H9 (cell line): ENCODE measurements at regions not wholly inside any gene's neighbourhood (a gene's known extent, or its start where the extent isn't known, plus 50 kb on each side); places are given as distances from the start of the nearest gene placed in this dataset.

Experiments used
- DNase-seq: peaks from one replicate; pipeline ENCODE4 v3.0.0-alpha.2; 2017
- H2AFZ ChIP-seq: one replicate; pipeline ENCODE4 v1.6.1; 2013; ENCODE audit warnings: mild to moderate bottlenecking, low read length, control low read depth, moderate library complexity
- H2AK5ac ChIP-seq: 2 replicates; pipeline ENCODE4 v1.6.1; 2013; ENCODE audit warnings: low read length, control low read depth, mixed read lengths; ENCODE audit not compliant: insufficient read length
- H2BK120ac ChIP-seq: one replicate; pipeline ENCODE4 v1.6.1; 2013; ENCODE audit warnings: low read depth, mild to moderate bottlenecking, low read length, control low read depth, inconsistent platforms; ENCODE audit not compliant: poor library complexity, severe bottlenecking
- H2BK12ac ChIP-seq: 2 replicates; pipeline ENCODE4 v1.6.1; 2013; ENCODE audit warnings: low read length, control low read depth, mixed read lengths, low read depth; ENCODE audit not compliant: insufficient read length
- H2BK15ac ChIP-seq: 2 replicates; pipeline ENCODE4 v1.6.1; 2013; ENCODE audit warnings: low read depth, low read length, control low read depth
- H2BK20ac ChIP-seq: one replicate; pipeline ENCODE4 v1.6.1; 2013; ENCODE audit warnings: low read depth, mild to moderate bottlenecking, low read length, control low read depth, inconsistent platforms; ENCODE audit not compliant: poor library complexity, severe bottlenecking
- H2BK5ac ChIP-seq: 2 replicates; pipeline ENCODE4 v1.6.1; 2013; ENCODE audit warnings: low read length, control low read depth, mixed read lengths; ENCODE audit not compliant: insufficient read length
- H3K14ac ChIP-seq: 2 replicates; pipeline ENCODE4 v1.6.1; 2013; ENCODE audit warnings: low read length, control low read depth; ENCODE audit not compliant: insufficient read depth
- H3K18ac ChIP-seq: 2 replicates; pipeline ENCODE4 v1.6.1; 2013; ENCODE audit warnings: low read depth, mild to moderate bottlenecking, mixed read lengths, low read length, control low read depth; ENCODE audit not compliant: insufficient read length
- H3K23ac ChIP-seq: 2 replicates; pipeline ENCODE4 v1.6.1; 2013; ENCODE audit warnings: low read length, control low read depth, mixed read lengths, low read depth; ENCODE audit not compliant: insufficient read length
- H3K23me2 ChIP-seq: 2 replicates; pipeline ENCODE4 v1.6.1; 2013; ENCODE audit warnings: low read depth, mild to moderate bottlenecking, mixed read lengths, low read length, control low read depth; ENCODE audit not compliant: insufficient read length, poor library complexity, severe bottlenecking
- H3K27ac ChIP-seq: 2 replicates; pipeline ENCODE4 v1.5.1; 2013; ENCODE audit warnings: low read length, control low read depth, mixed read lengths, low read depth; ENCODE audit not compliant: insufficient read length
- H3K27me3 ChIP-seq: 2 replicates; pipeline ENCODE4 v1.6.1; 2013; ENCODE audit warnings: low read length, control low read depth, inconsistent platforms; ENCODE audit not compliant: insufficient read depth
- H3K4ac ChIP-seq: 2 replicates; pipeline ENCODE4 v1.6.1; 2013; ENCODE audit warnings: low read depth, mild to moderate bottlenecking, control low read depth, inconsistent platforms, low read length, moderate library complexity
- H3K4me1 ChIP-seq: 2 replicates; pipeline ENCODE4 v1.6.1; 2013; ENCODE audit warnings: low read length, control low read depth, inconsistent platforms; ENCODE audit not compliant: insufficient read depth
- H3K4me2 ChIP-seq: 2 replicates; pipeline ENCODE4 v1.6.1; 2013; ENCODE audit warnings: low read length, control low read depth, mixed read lengths; ENCODE audit not compliant: insufficient read length, insufficient read depth
- H3K56ac ChIP-seq: 2 replicates; pipeline ENCODE4 v1.6.1; 2013; ENCODE audit warnings: low read depth, mild to moderate bottlenecking, mixed read lengths, low read length, control low read depth; ENCODE audit not compliant: insufficient read length
- H3K79me1 ChIP-seq: 2 replicates; pipeline ENCODE4 v1.6.1; 2013; ENCODE audit warnings: low read depth, mild to moderate bottlenecking, moderate library complexity, low read length, control low read depth, inconsistent platforms; ENCODE audit not compliant: insufficient read depth, poor library complexity, severe bottlenecking
- H3K79me2 ChIP-seq: 2 replicates; pipeline ENCODE4 v1.6.1; 2013; ENCODE audit warnings: low read length, control low read depth, inconsistent platforms; ENCODE audit not compliant: insufficient read depth
- H3K9ac ChIP-seq: 2 replicates; pipeline ENCODE4 v1.6.1; 2013; ENCODE audit warnings: low read length, control low read depth, mixed read lengths; ENCODE audit not compliant: insufficient read length; ENCODE audit errors: extremely low read depth
- H3K9me3 ChIP-seq: one replicate; pipeline ENCODE4 v1.6.1; 2013; ENCODE audit warnings: low read depth, low read length, inconsistent platforms; ENCODE audit not compliant: control insufficient read depth
- H3T11ph ChIP-seq: one replicate; pipeline ENCODE4 v1.6.1; 2013; ENCODE audit warnings: mild to moderate bottlenecking, low read length, control low read depth, inconsistent platforms
- H4K20me1 ChIP-seq: one replicate; pipeline ENCODE4 v1.6.1; 2013; ENCODE audit not compliant: control insufficient read depth, insufficient read length, insufficient read depth
- H4K5ac ChIP-seq: 2 replicates; pipeline ENCODE4 v1.6.1; 2013; ENCODE audit warnings: low read depth, mild to moderate bottlenecking, mixed read lengths, low read length, control low read depth; ENCODE audit not compliant: insufficient read length
- H4K8ac ChIP-seq: replicated peaks from 2 replicates; pipeline ENCODE4 v1.6.1; 2013; ENCODE audit warnings: low read length, control low read depth, mixed read lengths, low read depth; ENCODE audit not compliant: insufficient read length
- H4K91ac ChIP-seq: 2 replicates; pipeline ENCODE4 v1.6.1; 2013; ENCODE audit warnings: low read depth, mild to moderate bottlenecking, moderate library complexity, mixed read lengths, low read length, control low read depth; ENCODE audit not compliant: insufficient read length
- H3K27ac Mint-ChIP-seq, 3 experiments: 2 replicates in 2 of 3; 3 replicates in 1 of 3; pipeline ENCODE4 v1.8.0; 2020 to 2021; ENCODE audit warnings: mixed read lengths in 3 of 3, mild to moderate bottlenecking in 1 of 3, moderate library complexity in 1 of 3
- H3K27me3 Mint-ChIP-seq: 2 replicates; pipeline ENCODE4 v1.8.0; 2021; ENCODE audit warnings: low read depth, mild to moderate bottlenecking, moderate library complexity, mixed read lengths
- H3K36me3 Mint-ChIP-seq, 3 experiments: 2 replicates in 2 of 3; 3 replicates in 1 of 3; pipeline ENCODE4 v1.8.0; 2020 to 2021; ENCODE audit warnings: low read depth in 3 of 3, mixed read lengths in 3 of 3; ENCODE audit not compliant: insufficient read depth in 1 of 3
- H3K4me1 Mint-ChIP-seq, 2 experiments: 2 replicates each; pipeline ENCODE4 v1.8.0; 2020; ENCODE audit warnings: mixed read lengths in 2 of 2
- H3K4me3 Mint-ChIP-seq, 2 experiments: 2 replicates in 1 of 2; 3 replicates in 1 of 2; pipeline ENCODE4 v1.8.0; 2020 to 2021; ENCODE audit warnings: mild to moderate bottlenecking in 2 of 2, mixed read lengths in 2 of 2, moderate library complexity in 1 of 2
- H3K9me3 Mint-ChIP-seq, 2 experiments: 2 replicates in 1 of 2; 3 replicates in 1 of 2; pipeline ENCODE4 v1.8.0; 2020; ENCODE audit warnings: mild to moderate bottlenecking in 2 of 2, mixed read lengths in 2 of 2, moderate library complexity in 1 of 2
- CTCF ChIP-seq: fragments of 200-600 bp; sonication (generic); conservative IDR thresholded peaks from 3 replicates; pipeline ENCODE4 v1.8.0; 2021; ENCODE audit warnings: antibody characterized with exemption, mild to moderate bottlenecking
- WGBS: extraction: QIAGEN DNeasy Blood & Tissue Kit; methylation state at CpG from one replicate; pipeline ENCODE4 v1.1.7; 2013; ENCODE audit warnings: missing lambda C conversion rate, low lambda C conversion rate, mixed read lengths; ENCODE audit not compliant: insufficient read length; ENCODE audit errors: extremely low coverage; 5-methylcytosine and 5-hydroxymethylcytosine counted together

DNA sequence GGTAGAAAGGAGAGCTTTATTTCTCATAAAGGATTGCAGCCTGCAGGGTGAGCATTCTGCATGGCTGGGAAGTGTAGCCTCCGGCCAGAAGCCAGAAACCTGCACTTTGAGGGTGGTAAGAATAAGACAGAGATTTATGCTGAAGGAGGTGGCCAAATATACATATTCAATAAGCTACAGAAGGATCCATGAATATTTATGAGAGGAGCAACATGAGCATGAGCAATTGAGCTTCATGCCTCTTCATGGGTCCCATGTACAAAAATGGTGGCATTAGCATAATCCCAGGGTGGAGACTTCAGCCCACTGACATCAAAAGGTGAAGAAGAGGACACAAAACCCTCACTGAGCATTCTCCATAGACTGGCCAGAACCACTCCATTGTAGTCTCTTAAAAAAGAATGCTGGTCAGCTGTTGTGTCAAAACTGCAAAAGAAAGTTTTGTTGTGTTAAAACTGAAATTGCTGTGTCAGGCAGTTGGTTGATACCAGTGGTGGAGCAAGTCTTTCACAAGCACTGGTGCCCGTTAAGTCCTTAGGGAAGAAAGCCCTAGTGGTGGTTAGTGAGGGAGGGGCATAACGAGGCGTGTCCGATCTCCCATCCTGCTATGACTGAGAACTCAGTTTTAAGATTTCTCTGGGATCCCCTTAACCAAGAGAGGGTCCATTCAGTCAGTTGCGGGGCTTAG, 160.8 kb upstream of the MAP1B start:
- no peak overlapping the region for H4K8ac ChIP-seq
- no CpG with 5 or more reads among the region's 6 CpGs for WGBS
- no peaks in the 10 kb centered on the region for H3K79me2 ChIP-seq
- no peak overlapping the region for H4K91ac ChIP-seq
- H3K18ac ChIP-seq = no peak overlapping the region
- H3K14ac ChIP-seq = no peak overlapping the region
- no peak overlapping the region for H3K4ac ChIP-seq
- peaks cover 8% of the 10 kb centered on the region for H3K4me1 ChIP-seq
- Mint-ChIP-seq H3K4me3 (no peak overlapping the region), H3K27ac (no peak overlapping the region), H3K36me3 (peaks cover 8 to 25% (median 10%) of the 10 kb centered on the region in 3 experiments), H3K4me1 (peaks cover 28 to 31% of the 10 kb centered on the region in 2 experiments), H3K9me3 (peaks cover 30 to 42% of the 10 kb centered on the region in 2 experiments), H3K27me3 (peaks cover 2% of the 10 kb centered on the region; the same call in 1 of the 2 replicates)
- no peak overlapping the region for H3K9ac ChIP-seq
- TF ChIP-seq CTCF = no peak
- H3K27me3 ChIP-seq = no peaks in the 10 kb centered on the region
- H2BK15ac ChIP-seq = no peak overlapping the region
- H3K27ac ChIP-seq = no peak overlapping the region
- H3K23ac ChIP-seq = no peak overlapping the region
- H3T11ph ChIP-seq = no peak overlapping the region
- no peak overlapping the region for H3K56ac ChIP-seq
- H2BK12ac ChIP-seq = no peak overlapping the region
- H2BK20ac ChIP-seq = no peak overlapping the region
- no peak overlapping the region for H2BK120ac ChIP-seq
- no peak overlapping the region for H2BK5ac ChIP-seq
- no peaks in the 10 kb centered on the region for H3K9me3 ChIP-seq
- no peak overlapping the region for H3K4me2 ChIP-seq
- no peaks in the 10 kb centered on the region for H3K23me2 ChIP-seq
- no peak for DNase-seq
- H4K5ac ChIP-seq = no peak overlapping the region
- H2AFZ ChIP-seq = no peak overlapping the region
- H2AK5ac ChIP-seq = no peak overlapping the region
- no peaks in the 10 kb centered on the region for H3K79me1 ChIP-seq
- no peaks in the 10 kb centered on the region for H4K20me1 ChIP-seq
